ENCODE measurements at regions not wholly inside any gene's neighbourhood (a gene's known extent, or its start where the extent isn't known, plus 50 kb on each side); places are given as distances from the start of the nearest gene placed in this dataset.
"Not testable (repeated sequence)": the region's sequence is repeated elsewhere in the genome, so short reads cannot be mapped to it uniquely, and the experiment has no call there.

GRCh38 chr3:170692720-170693119 is 106.8 kb upstream of the SLC7A14 start:
- H3K4me1 Mint-ChIP-seq (ENCODE audit: low read depth in 2 of 2), result no peaks in the 10 kb centered on the region
- no peak for ATAC-seq
- peaks cover 4 to 6% of the 10 kb centered on the region in 2 donors for H3K27me3 Mint-ChIP-seq
- no peak for DNase-seq (ENCODE audit: low spot score)
- no peaks in the 10 kb centered on the region for H3K9me3 Mint-ChIP-seq
- H3K27ac Mint-ChIP-seq, result no peak overlapping the region
- no peaks in the 10 kb centered on the region for H3K36me3 Mint-ChIP-seq
- no peak overlapping the region for H3K4me3 Mint-ChIP-seq

- no peak overlapping the region for H3K27ac Mint-ChIP-seq
- DNase-seq (ENCODE audit: low spot score) (no peak), ATAC-seq (no peak)
- H3K9me3 Mint-ChIP-seq, result no peaks in the 10 kb centered on the region
- no peak overlapping the region for H3K4me3 Mint-ChIP-seq
- H3K27me3 Mint-ChIP-seq, result peaks cover 6 to 9% of the 10 kb centered on the region in 2 donors
- no peaks in the 10 kb centered on the region for H3K36me3 Mint-ChIP-seq
- H3K4me1 Mint-ChIP-seq (ENCODE audit: low read depth in 2 of 2), result no peaks in the 10 kb centered on the region
Observed at GRCh38 chr3:170690661-170690981, 104.7 kb upstream of the SLC7A14 start.

- no peaks in the 10 kb centered on the region for H3K36me3 Mint-ChIP-seq
- no peak for DNase-seq (ENCODE audit: low spot score)
- H3K27ac Mint-ChIP-seq, result no peak overlapping the region
- H3K27me3 Mint-ChIP-seq, result peaks cover 6 to 9% of the 10 kb centered on the region in 2 donors
- H3K4me3 Mint-ChIP-seq, result no peak overlapping the region
- H3K9me3 Mint-ChIP-seq, result no peaks in the 10 kb centered on the region
- no peaks in the 10 kb centered on the region for H3K4me1 Mint-ChIP-seq (ENCODE audit: low read depth in 2 of 2)
- no peak for ATAC-seq
Observed at GRCh38 chr3:170689893-170690660, 104.2 kb upstream of the SLC7A14 start.

GRCh38 chr3:170689296-170689829 is 103.5 kb upstream of the SLC7A14 start:
- Mint-ChIP-seq H3K27me3 (peaks cover 6 to 9% of the 10 kb centered on the region in 2 donors), H3K27ac (no peak overlapping the region), H3K4me3 (no peak overlapping the region), H3K36me3 (no peaks in the 10 kb centered on the region), H3K9me3 (no peaks in the 10 kb centered on the region), H3K4me1 (ENCODE audit: low read depth in 2 of 2) (no peaks in the 10 kb centered on the region)
- DNase-seq (ENCODE audit: low spot score) (no peak), ATAC-seq (no peak)

GRCh38 chr3:170688222-170688621 is 102.3 kb upstream of the SLC7A14 start:
- H3K4me1 Mint-ChIP-seq (ENCODE audit: low read depth in 2 of 2); H3K9me3 Mint-ChIP-seq; DNase-seq (ENCODE audit: low spot score); H3K36me3 Mint-ChIP-seq; H3K27ac Mint-ChIP-seq; ATAC-seq; H3K27me3 Mint-ChIP-seq; H3K4me3 Mint-ChIP-seq: not testable (repeated sequence)

- H3K9me3 Mint-ChIP-seq, result no peaks in the 10 kb centered on the region
- ATAC-seq (no peak), DNase-seq (ENCODE audit: low spot score) (no peak)
- H3K27me3 Mint-ChIP-seq, result peaks cover 10 to 21% of the 10 kb centered on the region in 2 donors
- no peaks in the 10 kb centered on the region for H3K36me3 Mint-ChIP-seq
- H3K4me1 Mint-ChIP-seq (ENCODE audit: low read depth in 2 of 2), result no peaks in the 10 kb centered on the region
- H3K27ac Mint-ChIP-seq, result no peak overlapping the region
- no peak overlapping the region for H3K4me3 Mint-ChIP-seq
Observed at GRCh38 chr3:170680593-170680992, 94.7 kb upstream of the SLC7A14 start.

GRCh38 chr3:170679190-170679589 is 93.3 kb upstream of the SLC7A14 start:
- no peak for ATAC-seq

GRCh38 chr3:170670504-170670903 is 84.6 kb upstream of the SLC7A14 start:
- no peak overlapping the region for H3K4me3 Mint-ChIP-seq
- no peak for ATAC-seq
- no peaks in the 10 kb centered on the region for H3K9me3 Mint-ChIP-seq
- H3K27ac Mint-ChIP-seq, result no peak overlapping the region
- DNase-seq (ENCODE audit: low spot score), result no peak
- no peaks in the 10 kb centered on the region for H3K36me3 Mint-ChIP-seq
- peaks cover 7 to 8% of the 10 kb centered on the region in 2 donors for H3K27me3 Mint-ChIP-seq
- H3K4me1 Mint-ChIP-seq (ENCODE audit: low read depth in 2 of 2), result no peaks in the 10 kb centered on the region

More at GRCh38 chr3:170679190-170679589, 93.3 kb upstream of the SLC7A14 start:
- Mint-ChIP-seq H3K4me1 (ENCODE audit: low read depth in 2 of 2) (no peaks in the 10 kb centered on the region), H3K27ac (no peak overlapping the region), H3K4me3 (no peak overlapping the region), H3K36me3 (no peaks in the 10 kb centered on the region), H3K27me3 (peaks cover 10 to 21% of the 10 kb centered on the region in 2 donors), H3K9me3 (no peaks in the 10 kb centered on the region)
- DNase-seq (ENCODE audit: low spot score), result no peak

- not testable (repeated sequence) for H3K36me3 Mint-ChIP-seq; H3K4me1 Mint-ChIP-seq (ENCODE audit: low read depth in 2 of 2); DNase-seq (ENCODE audit: low spot score); H3K9me3 Mint-ChIP-seq; H3K27ac Mint-ChIP-seq; H3K4me3 Mint-ChIP-seq; ATAC-seq
- peaks cover 7 to 12% of the 10 kb centered on the region in 2 donors for H3K27me3 Mint-ChIP-seq
Observed at GRCh38 chr3:170662986-170663385, 77.1 kb upstream of the SLC7A14 start.

GRCh38 chr3:170660139-170660538 is 74.3 kb upstream of the SLC7A14 start:
- ATAC-seq (no peak), DNase-seq (ENCODE audit: low spot score) (no peak)
- no peaks in the 10 kb centered on the region for H3K9me3 Mint-ChIP-seq
- no peak overlapping the region for H3K4me3 Mint-ChIP-seq
- H3K27me3 Mint-ChIP-seq, result peaks cover 7 to 10% of the 10 kb centered on the region in 2 donors
- H3K27ac Mint-ChIP-seq, result no peak overlapping the region
- H3K36me3 Mint-ChIP-seq, result no peaks in the 10 kb centered on the region
- no peaks in the 10 kb centered on the region for H3K4me1 Mint-ChIP-seq (ENCODE audit: low read depth in 2 of 2)

- no peak for ATAC-seq
- no peaks in the 10 kb centered on the region for H3K4me1 Mint-ChIP-seq (ENCODE audit: low read depth in 2 of 2)
- peaks cover 7 to 21% of the 10 kb centered on the region in 2 donors for H3K27me3 Mint-ChIP-seq
Observed at GRCh38 chr3:170657312-170657711, 71.4 kb upstream of the SLC7A14 start.

GRCh38 chr3:170656284-170656683 is 70.4 kb upstream of the SLC7A14 start:
- H3K36me3 Mint-ChIP-seq, result no peaks in the 10 kb centered on the region
- DNase-seq (ENCODE audit: low spot score), result no peak
- no peak overlapping the region for H3K4me3 Mint-ChIP-seq
- ATAC-seq, result no peak
- no peaks in the 10 kb centered on the region for H3K9me3 Mint-ChIP-seq
- H3K27ac Mint-ChIP-seq, result no peak overlapping the region
- no peaks in the 10 kb centered on the region for H3K4me1 Mint-ChIP-seq (ENCODE audit: low read depth in 2 of 2)
- peaks cover 7 to 30% of the 10 kb centered on the region in 2 donors for H3K27me3 Mint-ChIP-seq

More at GRCh38 chr3:170657312-170657711, 71.4 kb upstream of the SLC7A14 start:
- Mint-ChIP-seq H3K9me3 (no peaks in the 10 kb centered on the region), H3K27ac (no peak overlapping the region), H3K36me3 (no peaks in the 10 kb centered on the region), H3K4me3 (no peak overlapping the region)
- no peak for DNase-seq (ENCODE audit: low spot score)

- DNase-seq (ENCODE audit: low spot score) (no peak), ATAC-seq (no peak)
- Mint-ChIP-seq H3K4me1 (ENCODE audit: low read depth in 2 of 2) (no peaks in the 10 kb centered on the region), H3K27ac (no peak overlapping the region), H3K27me3 (peaks cover 20 to 46% of the 10 kb centered on the region in 2 donors), H3K4me3 (no peak overlapping the region), H3K9me3 (no peaks in the 10 kb centered on the region), H3K36me3 (no peaks in the 10 kb centered on the region)
Observed at GRCh38 chr3:170653801-170654200, 67.9 kb upstream of the SLC7A14 start.

- no peaks in the 10 kb centered on the region for H3K4me1 Mint-ChIP-seq (ENCODE audit: low read depth in 2 of 2)
- H3K36me3 Mint-ChIP-seq, result no peaks in the 10 kb centered on the region
- no peak overlapping the region for H3K4me3 Mint-ChIP-seq
- no peak overlapping the region for H3K27ac Mint-ChIP-seq
- no peaks in the 10 kb centered on the region for H3K9me3 Mint-ChIP-seq
- no peak for DNase-seq (ENCODE audit: low spot score)
- ATAC-seq, result no peak
- peaks cover 19 to 58% of the 10 kb centered on the region in 2 donors for H3K27me3 Mint-ChIP-seq
Observed at GRCh38 chr3:170651260-170651845, 65.5 kb upstream of the SLC7A14 start.

Data from natural killer cell treated with Interleukin-12 subunit alpha and Interleukin-12 subunit beta and Interleukin-15 and Interleukin-18, amount 100 ng/mL, for 72 hours (primary cell).